HepG2 (cell line): ENCODE measurements at regions not wholly inside any gene's neighbourhood (a gene's known extent, or its start where the extent isn't known, plus 50 kb on each side); places are given as distances from the start of the nearest gene placed in this dataset.

Experiments used
- ATF7 ChIP-seq, 2 experiments: fragments of 450-650 bp in 1 of 2; sonication (generic) in 1 of 2; formaldehyde crosslinking in 1 of 2; IDR thresholded peaks; 2 replicates each; pipeline versions ENCODE4 v1.4.0 to v1.6.1; 2016 to 2020; ENCODE audit warnings: antibody characterized with exemption in 1 of 2, mild to moderate bottlenecking in 1 of 2, missing genetic modification reagents in 1 of 2
- BORCS8-MEF2B ChIP-seq: sonication (generic); formaldehyde crosslinking; IDR thresholded peaks from 2 replicates; pipeline ENCODE4 v1.8.0; 2022; ENCODE audit warnings: mild to moderate bottlenecking, missing genetic modification reagents
- DMAP1 ChIP-seq: IDR thresholded peaks from 2 replicates; pipeline ENCODE4 v1.6.1; 2016
- HMGA1 ChIP-seq: sonication (generic); formaldehyde crosslinking; conservative IDR thresholded peaks from 2 replicates; pipeline ENCODE4 v1.4.0; 2020; ENCODE audit warnings: missing genetic modification reagents
- HNRNPLL ChIP-seq: fragments of 200-400 bp; formaldehyde crosslinking; IDR thresholded peaks from 2 replicates; pipeline ENCODE4 v1.6.1; 2017; ENCODE audit warnings: mild to moderate bottlenecking, low read depth, low read length; ENCODE audit not compliant: poor library complexity, severe bottlenecking
- IRF1 ChIP-seq: sonication (generic); formaldehyde crosslinking; IDR thresholded peaks from 2 replicates; pipeline ENCODE4 v1.4.0; 2020; ENCODE audit warnings: low read depth, mild to moderate bottlenecking, missing genetic modification reagents
- KLF9 ChIP-seq: IDR thresholded peaks from 2 replicates; pipeline ENCODE4 v1.6.1; 2016; ENCODE audit warnings: low read depth
- LRRFIP1 ChIP-seq: sonication (generic); formaldehyde crosslinking; conservative IDR thresholded peaks from 2 replicates; pipeline ENCODE4 v1.4.0; 2020; ENCODE audit warnings: missing genetic modification reagents
- MAX ChIP-seq: IDR thresholded peaks from 2 replicates; pipeline ENCODE4 v1.6.1; 2012; ENCODE audit warnings: inconsistent platforms
- MIER3 ChIP-seq: IDR thresholded peaks from 2 replicates; pipeline ENCODE4 v1.6.1; 2016; ENCODE audit warnings: missing compliant biosample characterization, borderline replicate concordance
- MIXL1 ChIP-seq: IDR thresholded peaks from 2 replicates; pipeline ENCODE4 v1.6.1; 2016
- MTA3 ChIP-seq: sonication (generic); formaldehyde crosslinking; IDR thresholded peaks from 2 replicates; pipeline ENCODE4 v1.4.0; 2020; ENCODE audit warnings: missing genetic modification reagents
- MTERF4 ChIP-seq: sonication (generic); formaldehyde crosslinking; IDR thresholded peaks from 2 replicates; pipeline ENCODE4 v1.8.0; 2023; ENCODE audit warnings: mild to moderate bottlenecking, missing genetic modification reagents
- MXD4 ChIP-seq: IDR thresholded peaks from 2 replicates; pipeline ENCODE4 v1.6.1; 2016; ENCODE audit warnings: mild to moderate bottlenecking, missing biosample characterization, missing genetic modification reagents
- NONO ChIP-seq, 2 experiments: fragments of 450-650 bp in 1 of 2; sonication (generic) in 1 of 2; formaldehyde crosslinking in 1 of 2; IDR thresholded peaks in 1 of 2; conservative IDR thresholded peaks in 1 of 2; 2 replicates each; pipeline versions ENCODE4 v1.6.1 to v1.8.0; 2017 to 2022; ENCODE audit warnings: mild to moderate bottlenecking in 1 of 2, missing genetic modification reagents in 1 of 2, moderate library complexity in 1 of 2
- PCBP1 ChIP-seq: fragments of 200-400 bp; formaldehyde crosslinking; IDR thresholded peaks from 2 replicates; pipeline ENCODE4 v1.6.1; 2017; ENCODE audit warnings: mild to moderate bottlenecking, low read depth, low read length, borderline replicate concordance
- PTBP1 ChIP-seq: fragments of 200-400 bp; formaldehyde crosslinking; IDR thresholded peaks from 2 replicates; pipeline ENCODE4 v1.6.1; 2018; ENCODE audit warnings: low read length, low read depth; ENCODE audit not compliant: poor library complexity, severe bottlenecking
- SALL1 ChIP-seq: sonication (generic); formaldehyde crosslinking; IDR thresholded peaks from 2 replicates; pipeline ENCODE4 v1.8.0; 2022; ENCODE audit warnings: mild to moderate bottlenecking, missing genetic modification reagents
- SKI ChIP-seq: fragments of 450-650 bp; IDR thresholded peaks from one replicate; pipeline ENCODE4 v1.6.1; 2018; ENCODE audit warnings: mild to moderate bottlenecking; ENCODE audit not compliant: partially characterized antibody
- TGIF2 ChIP-seq: IDR thresholded peaks from 2 replicates; pipeline ENCODE4 v1.6.1; 2016; ENCODE audit warnings: control low read depth, missing compliant biosample characterization
- ZFX ChIP-seq: sonication (generic); formaldehyde crosslinking; IDR thresholded peaks from 2 replicates; pipeline ENCODE4 v1.4.0; 2020; ENCODE audit warnings: mild to moderate bottlenecking, low read depth, missing genetic modification reagents, moderate library complexity
- ZNF20 ChIP-seq: sonication (generic); formaldehyde crosslinking; IDR thresholded peaks from 2 replicates; pipeline ENCODE4 v1.4.0; 2020; ENCODE audit warnings: mild to moderate bottlenecking, moderate library complexity, missing genetic modification reagents
- ZNF460 ChIP-seq: sonication (generic); formaldehyde crosslinking; IDR thresholded peaks from 2 replicates; pipeline ENCODE4 v1.5.1; 2020; ENCODE audit warnings: missing genetic modification reagents, mild to moderate bottlenecking, borderline replicate concordance
- ZNF792 ChIP-seq: IDR thresholded peaks from 2 replicates; pipeline ENCODE4 v1.6.1; 2016
- TF ChIP-seq, protein P1 (sequence below): sonication (generic); formaldehyde crosslinking; IDR thresholded peaks from 2 replicates; pipeline ENCODE4 v1.5.0; 2020; ENCODE audit warnings: mild to moderate bottlenecking, missing genetic modification reagents, moderate library complexity

GRCh38 chr12:46523863-46524770 lies 151.5 kb upstream of the SLC38A2 start (continued):
- no peak for TF ChIP-seq IRF1 (CRISPR knock-in tag)
- TF ChIP-seq MXD4 (CRISPR knock-in tag): no peak
- no peak for TF ChIP-seq PCBP1
- TF ChIP-seq KLF9 (CRISPR knock-in tag): no peak
- TF ChIP-seq MTERF4 (CRISPR knock-in tag): no peak
- TF ChIP-seq BORCS8-MEF2B (CRISPR knock-in tag): no peak
- no peak for TF ChIP-seq ZNF460 (CRISPR knock-in tag)
- TF ChIP-seq MIER3 (CRISPR knock-in tag): no peak
- no peak for TF ChIP-seq PTBP1
- no peak for TF ChIP-seq TGIF2
- TF ChIP-seq ZNF792 (CRISPR knock-in tag): peak; percentile 79; the same call in 1 of the 2 replicates
- no peak for TF ChIP-seq ATF7 (IDR thresholded peaks at IDR 0.05)
- TF ChIP-seq ATF7 (CRISPR knock-in tag; IDR thresholded peaks at IDR 0.05): no peak
- no peak for TF ChIP-seq DMAP1 (CRISPR knock-in tag)
- peak; percentile 76 for TF ChIP-seq SALL1
- no peak for TF ChIP-seq NONO (IDR thresholded peaks at IDR 0.05)
- TF ChIP-seq NONO (CRISPR knock-in tag; conservative IDR thresholded peaks at IDR 0.05): no peak
- TF ChIP-seq HNRNPLL: no peak
- TF ChIP-seq MTA3: no peak
- peak; percentile 46; the same call in 1 of the 2 replicates for TF ChIP-seq MIXL1 (CRISPR knock-in tag)
- TF ChIP-seq SKI: no peak
- TF ChIP-seq HMGA1 (CRISPR knock-in tag): no peak
- no peak for TF ChIP-seq LRRFIP1 (CRISPR knock-in tag)
- TF ChIP-seq ZNF20 (CRISPR knock-in tag): no peak
- TF ChIP-seq, protein P1, sequence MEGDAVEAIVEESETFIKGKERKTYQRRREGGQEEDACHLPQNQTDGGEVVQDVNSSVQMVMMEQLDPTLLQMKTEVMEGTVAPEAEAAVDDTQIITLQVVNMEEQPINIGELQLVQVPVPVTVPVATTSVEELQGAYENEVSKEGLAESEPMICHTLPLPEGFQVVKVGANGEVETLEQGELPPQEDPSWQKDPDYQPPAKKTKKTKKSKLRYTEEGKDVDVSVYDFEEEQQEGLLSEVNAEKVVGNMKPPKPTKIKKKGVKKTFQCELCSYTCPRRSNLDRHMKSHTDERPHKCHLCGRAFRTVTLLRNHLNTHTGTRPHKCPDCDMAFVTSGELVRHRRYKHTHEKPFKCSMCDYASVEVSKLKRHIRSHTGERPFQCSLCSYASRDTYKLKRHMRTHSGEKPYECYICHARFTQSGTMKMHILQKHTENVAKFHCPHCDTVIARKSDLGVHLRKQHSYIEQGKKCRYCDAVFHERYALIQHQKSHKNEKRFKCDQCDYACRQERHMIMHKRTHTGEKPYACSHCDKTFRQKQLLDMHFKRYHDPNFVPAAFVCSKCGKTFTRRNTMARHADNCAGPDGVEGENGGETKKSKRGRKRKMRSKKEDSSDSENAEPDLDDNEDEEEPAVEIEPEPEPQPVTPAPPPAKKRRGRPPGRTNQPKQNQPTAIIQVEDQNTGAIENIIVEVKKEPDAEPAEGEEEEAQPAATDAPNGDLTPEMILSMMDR: no peak
- TF ChIP-seq ZFX: no peak
- TF ChIP-seq MAX: peak; percentile 46; the same call in 1 of the 2 replicates
